ENCODE measurements at regions not wholly inside any gene's neighbourhood (a gene's known extent, or its start where the extent isn't known, plus 50 kb on each side); places are given as distances from the start of the nearest gene placed in this dataset.

GRCh38 chr22:47409539-47410275 lies 647.3 kb downstream of the TBC1D22A start:
- ChIA-PET POLR2A (no interaction called here), CTCF (ENCODE audit: low intra/inter-chr PET ratio, low total read pairs) (no interaction called here)
- H3K36me3 ChIP-seq (replicated peaks in 1 of 2; ENCODE audit: control insufficient read depth in 1 of 2, insufficient read depth in 2 of 2, low read length in 2 of 2), result no peaks in the 10 kb centered on the region
- no peak overlapping the region for H3K27ac ChIP-seq (ENCODE audit: extremely low read length, insufficient read depth, low read length)
- no peak overlapping the region for H3K4me2 ChIP-seq (ENCODE audit: low read depth, low read length)
- intact Hi-C loops (cut with micrococcal nuclease; ENCODE audit: unreplicated experiment), result no loop called here
- H3K79me2 ChIP-seq (ENCODE audit: insufficient read depth, low read length), result no peaks in the 10 kb centered on the region
- no peaks in the 10 kb centered on the region for H3K9me3 ChIP-seq (ENCODE audit: low read length)
- DNase-seq (ENCODE audit: low spot score) (no peak), ATAC-seq (peak; percentile 31; the same call in 2 of the 3 replicates), FAIRE-seq (no peak)
- H3K4me1 ChIP-seq (ENCODE audit: insufficient read depth, low read length), result no peaks in the 10 kb centered on the region
- no peaks in the 10 kb centered on the region for H4K20me1 ChIP-seq (ENCODE audit: insufficient read depth, low read length)
- TF ChIP-seq ZNF577 (CRISPR knock-in tag; IDR thresholded peaks at IDR 0.05; ENCODE audit: borderline replicate concordance, low read depth) (no peak), ZNF737 (CRISPR knock-in tag; IDR thresholded peaks at IDR 0.05; ENCODE audit: borderline replicate concordance) (no peak), ATF4 (CRISPR knock-in tag; IDR thresholded peaks at IDR 0.05) (0 out of 4 replicates have a peak, but pooled peaks of 1 of the 2 experiments have one; percentile 12), CEBPB (IDR thresholded peaks at IDR 0.05; ENCODE audit: borderline replicate concordance, low read depth, low read length) (peak; percentile 1; the same call in 1 of the 2 replicates)
- TF ChIP-seq, protein P1, sequence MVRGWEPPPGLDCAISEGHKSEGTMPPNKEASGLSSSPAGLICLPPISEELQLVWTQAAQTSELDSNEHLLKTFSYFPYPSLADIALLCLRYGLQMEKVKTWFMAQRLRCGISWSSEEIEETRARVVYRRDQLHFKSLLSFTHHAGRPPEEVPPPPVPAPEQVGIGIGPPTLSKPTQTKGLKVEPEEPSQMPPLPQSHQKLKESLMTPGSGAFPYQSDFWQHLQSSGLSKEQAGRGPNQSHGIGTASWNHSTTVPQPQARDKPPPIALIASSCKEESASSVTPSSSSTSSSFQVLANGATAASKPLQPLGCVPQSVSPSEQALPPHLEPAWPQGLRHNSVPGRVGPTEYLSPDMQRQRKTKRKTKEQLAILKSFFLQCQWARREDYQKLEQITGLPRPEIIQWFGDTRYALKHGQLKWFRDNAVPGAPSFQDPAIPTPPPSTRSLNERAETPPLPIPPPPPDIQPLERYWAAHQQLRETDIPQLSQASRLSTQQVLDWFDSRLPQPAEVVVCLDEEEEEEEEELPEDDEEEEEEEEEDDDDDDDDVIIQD (CRISPR knock-in tag; IDR thresholded peaks at IDR 0.05; ENCODE audit: low read depth), result no peak
- TF ChIP-seq, protein P2, sequence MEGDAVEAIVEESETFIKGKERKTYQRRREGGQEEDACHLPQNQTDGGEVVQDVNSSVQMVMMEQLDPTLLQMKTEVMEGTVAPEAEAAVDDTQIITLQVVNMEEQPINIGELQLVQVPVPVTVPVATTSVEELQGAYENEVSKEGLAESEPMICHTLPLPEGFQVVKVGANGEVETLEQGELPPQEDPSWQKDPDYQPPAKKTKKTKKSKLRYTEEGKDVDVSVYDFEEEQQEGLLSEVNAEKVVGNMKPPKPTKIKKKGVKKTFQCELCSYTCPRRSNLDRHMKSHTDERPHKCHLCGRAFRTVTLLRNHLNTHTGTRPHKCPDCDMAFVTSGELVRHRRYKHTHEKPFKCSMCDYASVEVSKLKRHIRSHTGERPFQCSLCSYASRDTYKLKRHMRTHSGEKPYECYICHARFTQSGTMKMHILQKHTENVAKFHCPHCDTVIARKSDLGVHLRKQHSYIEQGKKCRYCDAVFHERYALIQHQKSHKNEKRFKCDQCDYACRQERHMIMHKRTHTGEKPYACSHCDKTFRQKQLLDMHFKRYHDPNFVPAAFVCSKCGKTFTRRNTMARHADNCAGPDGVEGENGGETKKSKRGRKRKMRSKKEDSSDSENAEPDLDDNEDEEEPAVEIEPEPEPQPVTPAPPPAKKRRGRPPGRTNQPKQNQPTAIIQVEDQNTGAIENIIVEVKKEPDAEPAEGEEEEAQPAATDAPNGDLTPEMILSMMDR (CRISPR knock-in tag; IDR thresholded peaks at IDR 0.05), result peak; percentile 12; the same call in 1 of the 2 replicates
- no peak overlapping the region for H3K4me3 ChIP-seq (replicated peaks in 1 of 3; ENCODE audit: insufficient read depth in 1 of 3, low read depth in 2 of 3, low read length in 3 of 3)
- in situ Hi-C loops (cut with HindIII; ENCODE audit: extremely low pct_ligation_motif_present, low pct_unique_long_range_greater_than_20kb), result no loop called here
- H3K9ac ChIP-seq (ENCODE audit: insufficient read depth, low read depth, low read length), result no peak overlapping the region
- peaks cover 0 to 28% of the 10 kb centered on the region in 2 experiments; a peak in 2 of 5 replicates for H3K27me3 ChIP-seq (ENCODE audit: control insufficient read depth in 1 of 2, insufficient read depth in 2 of 2, low read length in 2 of 2)
- H2AFZ ChIP-seq (ENCODE audit: low read length), result no peak overlapping the region
- WGBS (ENCODE audit: low lambda C conversion rate), result 0% methylated on average over 6 of the region's 12 CpGs
- no TSS peak for BruUV-seq (replicated peaks)

Measured in HepG2 (cell line).